GM21737 (cell line): ENCODE measurements at regions not wholly inside any gene's neighbourhood (a gene's known extent, or its start where the extent isn't known, plus 50 kb on each side); places are given as distances from the start of the nearest gene placed in this dataset.

Source experiments
- ATAC-seq: cut with Tn5 transposase; IDR thresholded peaks from one replicate; pipeline ENCODE4 v1.9.1; 2021; ENCODE audit warnings: mild to moderate bottlenecking, moderate library complexity; ENCODE audit not compliant: unreplicated experiment

GRCh38 chr6:147805155-147805554 is 296.7 kb downstream of the SAMD5 start:
- no peak for ATAC-seq

- no peak for ATAC-seq
Observed at GRCh38 chr6:147806697-147807096, 298.2 kb downstream of the SAMD5 start.

GRCh38 chr6:147808640-147809039 is 300.1 kb downstream of the SAMD5 start:
- ATAC-seq: no peak

GRCh38 chr6:147811913-147812629 is 303.6 kb downstream of the SAMD5 start:
- no peak for ATAC-seq

GRCh38 chr6:147817042-147817689 is 308.7 kb downstream of the SAMD5 start:
- no peak for ATAC-seq

- no peak for ATAC-seq
Observed at GRCh38 chr6:147820520-147820919, 312.0 kb downstream of the SAMD5 start.

GRCh38 chr6:147821295-147821897 is 312.9 kb downstream of the SAMD5 start:
- ATAC-seq: no peak

- no peak for ATAC-seq
Observed at GRCh38 chr6:147823936-147824335, 315.4 kb downstream of the SAMD5 start.

GRCh38 chr6:147825848-147826247 is 317.4 kb downstream of the SAMD5 start:
- no peak for ATAC-seq

- ATAC-seq: no peak
Observed at GRCh38 chr6:147826698-147827097, 318.2 kb downstream of the SAMD5 start.

GRCh38 chr6:147829418-147829817 is 320.9 kb downstream of the SAMD5 start:
- no peak for ATAC-seq

GRCh38 chr6:147829835-147830234 is 321.3 kb downstream of the SAMD5 start:
- no peak for ATAC-seq

GRCh38 chr6:147831356-147831755 is 322.9 kb downstream of the SAMD5 start:
- ATAC-seq: no peak

GRCh38 chr6:147833607-147834006 is 325.1 kb downstream of the SAMD5 start:
- no peak for ATAC-seq

- no peak for ATAC-seq
Observed at GRCh38 chr6:147834084-147834776, 325.7 kb downstream of the SAMD5 start.

GRCh38 chr6:147837540-147837939 is 329.1 kb downstream of the SAMD5 start:
- no peak for ATAC-seq

GRCh38 chr6:147839708-147840610 is 331.5 kb downstream of the SAMD5 start:
- no peak for ATAC-seq

GRCh38 chr6:147841547-147842148 is 333.2 kb downstream of the SAMD5 start:
- no peak for ATAC-seq

GRCh38 chr6:147849401-147850330 is 341.2 kb downstream of the SAMD5 start:
- no peak for ATAC-seq
